ENCODE measurements at regions not wholly inside any gene's neighbourhood (a gene's known extent, or its start where the extent isn't known, plus 50 kb on each side); places are given as distances from the start of the nearest gene placed in this dataset.

DNA sequence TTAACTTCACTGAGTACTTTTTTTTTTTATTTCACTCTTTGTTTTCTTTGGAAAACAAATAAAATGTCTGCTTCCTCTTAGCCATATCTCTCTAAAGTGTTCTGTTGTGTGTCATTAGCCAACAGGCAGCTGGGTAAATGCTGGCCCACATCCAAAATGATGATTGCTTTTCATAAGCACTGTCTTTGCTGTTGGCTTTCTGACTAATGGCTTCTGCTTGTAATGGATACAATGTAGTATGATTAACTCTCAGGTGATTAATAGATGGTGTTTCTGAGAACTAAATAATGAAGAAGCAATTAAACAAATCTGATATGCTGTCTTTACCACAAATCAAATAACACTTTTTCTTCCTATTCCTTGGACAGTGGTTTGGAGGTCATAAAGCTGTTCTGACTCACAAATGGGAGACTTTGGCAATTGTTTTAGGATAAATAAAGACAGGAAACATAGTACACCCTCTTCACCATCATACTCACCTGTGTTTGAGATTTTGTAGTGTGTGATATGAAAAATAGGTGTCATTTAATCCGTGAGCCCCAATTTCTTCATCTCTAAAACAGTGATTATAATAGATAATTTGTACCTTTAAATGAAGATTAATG is 888.4 kb downstream of the TSN start:
- TF ChIP-seq, protein P1, sequence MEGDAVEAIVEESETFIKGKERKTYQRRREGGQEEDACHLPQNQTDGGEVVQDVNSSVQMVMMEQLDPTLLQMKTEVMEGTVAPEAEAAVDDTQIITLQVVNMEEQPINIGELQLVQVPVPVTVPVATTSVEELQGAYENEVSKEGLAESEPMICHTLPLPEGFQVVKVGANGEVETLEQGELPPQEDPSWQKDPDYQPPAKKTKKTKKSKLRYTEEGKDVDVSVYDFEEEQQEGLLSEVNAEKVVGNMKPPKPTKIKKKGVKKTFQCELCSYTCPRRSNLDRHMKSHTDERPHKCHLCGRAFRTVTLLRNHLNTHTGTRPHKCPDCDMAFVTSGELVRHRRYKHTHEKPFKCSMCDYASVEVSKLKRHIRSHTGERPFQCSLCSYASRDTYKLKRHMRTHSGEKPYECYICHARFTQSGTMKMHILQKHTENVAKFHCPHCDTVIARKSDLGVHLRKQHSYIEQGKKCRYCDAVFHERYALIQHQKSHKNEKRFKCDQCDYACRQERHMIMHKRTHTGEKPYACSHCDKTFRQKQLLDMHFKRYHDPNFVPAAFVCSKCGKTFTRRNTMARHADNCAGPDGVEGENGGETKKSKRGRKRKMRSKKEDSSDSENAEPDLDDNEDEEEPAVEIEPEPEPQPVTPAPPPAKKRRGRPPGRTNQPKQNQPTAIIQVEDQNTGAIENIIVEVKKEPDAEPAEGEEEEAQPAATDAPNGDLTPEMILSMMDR (IDR thresholded peaks at IDR 0.05), result no peak
- no peak for TF ChIP-seq POLR2A (IDR thresholded peaks at IDR 0.05)

Measured in Peyer's patch (tissue), 4 donors.